Suppressor macrophage (primary cell): ENCODE measurements at regions not wholly inside any gene's neighbourhood (a gene's known extent, or its start where the extent isn't known, plus 50 kb on each side); places are given as distances from the start of the nearest gene placed in this dataset.

Experiments
- DNase-seq, 4 experiments: peaks; one replicate each; pipeline ENCODE4 v3.0.0-alpha.2; 2020 to 2022

- peak in 1 of 4 experiments; percentile 7 for DNase-seq
Observed at GRCh38 chr21:33157303-33157702, 72.4 kb upstream of the IFNAR2 start.

GRCh38 chr21:33158654-33159053 is 71.1 kb upstream of the IFNAR2 start:
- DNase-seq = no peak

- no peak for DNase-seq
Observed at GRCh38 chr21:33162436-33162951, 67.2 kb upstream of the IFNAR2 start.

DNA sequence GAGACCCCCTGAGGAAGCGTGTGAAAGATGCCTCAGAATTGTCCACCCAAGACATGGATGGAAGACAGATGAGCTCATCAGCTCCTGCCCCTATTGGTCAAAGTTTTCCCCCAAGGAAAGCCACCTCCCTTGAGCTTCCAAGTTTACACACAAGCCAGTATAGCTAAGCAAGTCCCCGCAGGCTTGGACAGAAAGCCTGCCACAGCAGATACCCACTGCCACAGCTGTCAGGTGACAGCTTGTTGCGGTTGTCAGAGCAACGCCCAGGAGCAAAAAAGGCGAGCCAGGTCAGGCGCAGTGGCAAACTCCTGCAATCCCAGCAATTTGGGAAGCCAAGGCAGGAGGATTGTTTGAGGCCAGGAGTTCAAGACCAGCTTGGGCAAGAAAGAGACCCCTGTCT is 60.9 kb upstream of the IFNAR2 start:
- no peak for DNase-seq

DNA sequence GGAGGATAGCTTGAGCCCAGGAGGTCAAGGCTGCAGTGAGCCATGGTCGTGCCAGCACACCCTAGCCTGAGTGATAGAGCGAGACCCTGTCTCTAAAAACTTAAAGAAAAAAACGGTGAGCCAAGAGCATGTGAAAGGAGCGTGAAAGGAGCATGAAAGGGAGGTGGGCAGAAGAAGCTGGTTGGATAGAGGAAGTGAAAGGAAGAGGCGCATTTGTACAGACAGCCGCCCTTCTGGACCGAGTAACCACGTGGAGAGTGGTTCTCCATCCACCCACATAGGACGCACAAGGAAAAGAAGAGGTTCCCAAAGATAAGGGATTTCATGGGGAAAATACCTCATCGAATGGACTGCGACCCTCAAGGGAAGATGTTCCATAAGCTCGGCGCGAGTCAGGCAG is 60.4 kb upstream of the IFNAR2 start:
- peak; percentile 10 to 53 (median 36) for DNase-seq

- no peak for DNase-seq
Observed at GRCh38 chr21:33171616-33172169, 58.0 kb upstream of the IFNAR2 start.

GRCh38 chr21:33174756-33175155 is 55.0 kb upstream of the IFNAR2 start:
- DNase-seq = no peak
